ENCODE measurements at regions not wholly inside any gene's neighbourhood (a gene's known extent, or its start where the extent isn't known, plus 50 kb on each side); places are given as distances from the start of the nearest gene placed in this dataset.
A peak's percentile ranks its signal among the peaks of the same experiment; 100 is the strongest.

DNA sequence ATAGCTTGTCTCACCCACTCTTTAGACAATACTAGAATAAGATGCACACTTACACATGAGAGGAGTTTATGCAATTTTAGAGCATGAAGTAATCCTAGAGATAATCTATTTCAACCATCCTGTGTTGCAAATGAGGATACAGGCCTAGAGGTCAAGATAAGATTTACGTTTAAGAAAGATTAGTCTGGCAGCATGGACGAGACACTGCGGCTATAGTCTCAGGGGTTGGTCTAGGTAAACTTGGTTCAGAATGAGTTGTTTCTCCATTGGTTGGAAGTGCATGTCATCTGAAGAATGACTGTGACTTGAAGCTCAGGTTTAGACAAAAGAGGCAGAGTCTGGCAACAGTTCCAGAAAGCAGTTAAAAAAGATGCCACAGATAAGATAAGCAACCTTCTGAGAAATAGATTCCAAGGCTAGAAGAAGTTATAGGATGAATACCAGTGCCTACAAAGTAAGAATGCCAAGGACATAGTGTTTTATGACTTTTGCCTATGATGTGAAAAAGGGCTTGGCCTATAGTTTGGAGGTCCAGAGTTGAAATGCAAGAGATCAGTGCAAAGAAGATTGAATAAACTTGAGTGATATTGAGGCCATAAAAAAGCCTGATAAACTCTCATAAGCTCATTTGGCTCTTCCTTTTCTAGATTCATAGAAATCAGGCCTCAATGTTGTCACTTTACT is 631.0 kb downstream of the SQOR start:
- no peak for DNase-seq

- peak; percentile 48 for DNase-seq
Measured at GRCh38 chr15:46266661-46267060, 631.8 kb downstream of the SQOR start.

GRCh38 chr15:46270481-46271147 is 635.8 kb downstream of the SQOR start:
- no peak for DNase-seq

DNA sequence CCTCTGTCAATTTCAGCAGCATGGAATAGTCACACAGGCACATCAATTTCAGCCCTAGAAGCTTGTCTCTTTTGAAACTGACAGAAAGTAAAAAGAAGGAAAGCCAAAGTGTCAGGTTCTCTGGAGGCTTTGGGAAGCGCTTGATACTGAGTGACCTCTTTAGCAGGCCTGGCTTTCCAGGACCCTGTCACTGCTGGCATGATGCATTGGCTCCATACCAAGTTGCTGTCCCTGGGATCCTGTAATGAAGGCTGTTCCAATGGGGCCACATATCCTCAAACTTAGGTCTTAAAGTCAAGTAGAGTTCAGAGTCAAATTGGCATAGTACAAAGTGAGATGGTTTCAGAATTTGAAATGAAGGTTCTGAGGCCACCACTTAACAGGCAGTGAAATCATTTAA is 640.9 kb downstream of the SQOR start:
- no peak for DNase-seq

DNA sequence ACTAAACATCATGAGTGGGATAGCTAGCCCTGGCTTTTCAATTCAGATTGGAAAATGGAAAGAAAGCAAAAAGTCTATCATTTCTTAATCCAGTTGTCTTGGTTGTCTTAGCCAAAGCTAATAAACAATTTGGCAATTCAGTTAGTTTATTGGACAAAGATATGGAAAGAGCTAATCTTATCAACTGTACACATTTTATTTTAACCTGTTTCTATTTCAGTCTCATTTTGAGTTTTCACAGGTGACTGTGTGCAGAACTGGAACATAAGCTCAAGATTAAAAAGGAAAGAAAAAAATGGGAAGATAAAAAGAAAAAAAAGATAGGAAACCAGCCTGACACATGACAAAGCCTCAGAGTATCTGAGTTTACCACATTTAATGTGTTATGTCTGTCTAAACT is 642.6 kb downstream of the SQOR start:
- DNase-seq, result no peak

DNA sequence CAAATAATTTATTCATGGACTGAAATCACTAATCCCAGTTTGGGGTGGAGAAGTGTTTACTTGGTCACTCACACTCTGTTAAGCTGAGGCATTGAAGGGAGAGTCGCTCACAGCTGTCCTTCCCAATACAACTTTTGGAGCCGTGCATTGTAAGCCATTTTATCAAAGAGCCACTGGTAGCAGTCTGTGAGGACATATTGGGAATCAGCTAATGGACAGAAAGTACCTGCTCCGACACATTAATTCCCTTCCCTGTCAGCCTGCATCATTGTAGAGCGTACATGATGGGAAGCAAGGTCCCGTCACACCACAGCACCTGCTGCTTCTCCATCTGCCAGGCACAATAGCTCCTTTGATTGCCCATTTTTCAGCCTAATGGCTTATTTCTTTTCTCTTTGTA is 643.2 kb downstream of the SQOR start:
- DNase-seq, result peak; percentile 57

DNA sequence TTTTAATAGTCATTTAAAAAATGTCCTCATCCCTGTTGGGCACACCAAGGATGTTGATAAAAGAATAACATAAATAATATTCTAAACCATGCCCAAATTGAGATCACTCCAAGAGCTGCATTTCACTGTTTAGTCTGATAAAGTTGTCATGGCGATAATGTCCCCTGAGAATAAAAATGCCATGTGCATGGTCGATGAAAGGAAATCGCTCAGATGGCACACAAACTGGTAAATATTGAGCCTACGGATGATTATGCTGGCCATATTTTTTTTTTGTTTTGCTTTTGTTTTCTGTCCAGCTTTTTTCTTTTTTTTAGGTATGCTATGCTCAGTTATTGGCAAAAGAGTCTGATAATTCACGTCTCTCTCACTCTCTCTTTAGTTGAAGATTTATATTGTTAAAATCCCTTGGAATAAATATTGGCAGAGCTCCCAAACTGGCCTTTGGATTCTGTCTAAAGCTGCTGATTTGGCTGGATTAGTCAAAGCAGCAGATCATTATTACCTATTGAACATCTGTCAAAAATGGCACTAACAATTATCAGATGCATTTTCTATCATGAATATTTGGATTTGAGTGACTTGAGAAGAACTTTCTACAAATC is 643.8 kb downstream of the SQOR start:
- DNase-seq, result peak; percentile 68

GRCh38 chr15:46280762-46281542 is 646.1 kb downstream of the SQOR start:
- DNase-seq, result peak; percentile 54

GRCh38 chr15:46293550-46293949 is 658.7 kb downstream of the SQOR start:
- DNase-seq, result no peak

DNA sequence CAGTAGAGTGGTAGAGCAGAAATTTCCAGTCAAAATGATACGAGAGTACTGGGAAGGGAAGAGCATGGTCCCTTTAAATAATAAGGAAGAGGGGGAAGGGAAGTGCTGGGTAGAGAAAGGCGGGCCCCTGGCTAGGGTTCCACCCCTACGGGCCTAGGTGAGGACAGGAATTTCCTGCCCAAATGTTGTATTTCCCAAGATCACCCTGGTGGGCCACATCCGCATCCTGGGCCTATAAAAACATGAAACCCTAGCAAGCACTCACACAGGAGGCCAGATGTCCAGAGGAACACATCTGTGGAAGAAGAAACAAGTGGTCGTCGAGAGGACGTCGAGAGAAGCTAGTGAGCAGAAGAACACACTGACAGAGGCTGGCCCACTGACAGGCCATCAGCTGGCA is 661.2 kb downstream of the SQOR start:
- DNase-seq, result no peak

DNA sequence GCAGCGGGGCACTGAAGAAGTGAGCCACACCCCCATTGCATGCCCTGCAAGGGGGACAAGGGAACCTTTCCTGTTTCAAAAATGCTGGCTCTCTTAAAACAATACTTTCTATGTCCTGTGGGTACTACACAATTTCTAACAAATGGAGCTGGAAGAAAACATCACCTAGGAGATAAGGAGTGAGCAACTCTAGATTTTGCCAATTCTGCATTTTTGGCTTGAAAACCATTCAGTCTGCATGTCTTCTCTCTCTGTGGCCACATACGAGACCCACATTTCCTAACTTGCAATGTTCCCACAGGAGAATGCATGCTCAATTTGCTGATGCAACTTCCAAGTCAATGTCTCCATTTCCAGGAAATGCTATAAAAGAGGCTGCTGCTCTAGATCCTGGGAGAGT is 662.0 kb downstream of the SQOR start:
- DNase-seq, result no peak

- DNase-seq, result no peak
Measured at GRCh38 chr15:46297766-46298165, 662.9 kb downstream of the SQOR start.

- DNase-seq, result no peak
Measured at GRCh38 chr15:46300716-46301115, 665.9 kb downstream of the SQOR start.

- peak; percentile 65 for DNase-seq
Measured at GRCh38 chr15:46301291-46301690, 666.5 kb downstream of the SQOR start.

- no peak for DNase-seq
Measured at GRCh38 chr15:46301826-46302225, 667.0 kb downstream of the SQOR start.

GRCh38 chr15:46304321-46304720 is 669.5 kb downstream of the SQOR start:
- DNase-seq, result no peak

- no peak for DNase-seq
Measured at GRCh38 chr15:46307746-46308145, 672.9 kb downstream of the SQOR start.

GRCh38 chr15:46309914-46310313 is 675.1 kb downstream of the SQOR start:
- DNase-seq, result no peak

DNA sequence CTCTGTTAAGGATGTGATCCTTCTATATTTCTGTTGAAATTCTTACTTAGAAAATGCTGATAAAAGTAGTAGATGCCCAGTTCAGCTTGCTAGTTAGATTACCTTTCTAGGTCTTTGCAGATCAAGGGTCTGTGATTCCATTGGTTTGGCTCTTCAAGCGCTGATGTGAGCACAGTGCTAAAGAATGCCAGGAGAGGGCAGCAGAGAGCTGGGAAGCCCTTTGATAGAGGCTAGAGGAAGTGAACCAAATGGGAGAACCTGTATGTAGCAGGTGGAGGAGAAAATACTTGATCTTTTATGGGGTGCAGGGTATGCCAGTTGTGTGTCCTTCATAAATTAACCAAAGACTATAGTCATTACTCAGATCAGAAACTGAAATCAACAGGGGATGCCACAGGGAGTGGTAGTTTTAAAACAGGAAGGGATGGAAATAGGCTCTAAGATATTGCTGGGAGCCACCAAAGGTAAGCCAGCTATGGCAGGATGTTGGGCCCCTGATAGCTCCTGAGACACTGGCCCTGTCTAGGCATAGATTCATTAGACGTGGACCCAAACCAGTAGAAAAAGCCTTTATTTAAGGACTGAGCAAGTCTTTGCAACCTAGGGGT is 677.4 kb downstream of the SQOR start:
- DNase-seq, result peak; percentile 81

DNA sequence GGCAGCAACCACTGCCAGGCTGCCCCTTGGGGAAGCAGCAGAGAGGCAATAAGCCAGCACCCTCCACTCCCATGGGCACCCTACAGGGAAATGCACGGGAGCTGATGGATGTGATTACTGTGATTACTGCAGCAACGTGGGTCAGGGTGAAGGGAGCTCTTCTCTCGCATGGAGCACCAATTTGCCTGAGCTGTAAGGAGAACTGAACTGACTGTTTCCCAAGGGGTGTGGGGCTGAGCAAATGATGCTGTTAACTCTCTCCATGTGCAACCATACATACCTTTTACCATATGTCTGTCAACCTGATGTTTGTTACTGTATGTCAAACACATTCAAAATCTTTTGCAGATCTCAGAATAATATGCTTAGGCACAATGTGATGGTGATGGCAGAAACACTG is 680.6 kb downstream of the SQOR start:
- peak; percentile 45 for DNase-seq

DNA sequence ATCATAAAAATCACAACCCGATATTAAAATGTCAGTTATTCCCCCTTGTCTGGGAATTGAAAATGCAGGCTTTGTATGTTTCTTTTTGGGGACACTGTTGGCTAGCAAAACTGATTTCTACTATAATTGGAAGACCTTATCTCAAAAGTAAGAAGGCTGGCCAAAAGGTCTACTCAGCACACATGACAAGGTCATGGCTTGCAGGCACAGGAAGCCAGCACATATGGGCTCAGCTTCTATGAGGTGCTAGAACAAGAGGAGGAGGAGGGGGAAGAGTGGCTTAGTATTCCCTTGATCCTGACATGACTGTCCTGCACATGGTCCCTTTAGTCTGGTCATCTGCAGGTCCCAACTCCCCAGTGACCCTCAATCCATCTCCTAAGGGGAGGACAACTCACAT is 681.2 kb downstream of the SQOR start:
- no peak for DNase-seq

- no peak for DNase-seq
Measured at GRCh38 chr15:46317029-46317428, 682.2 kb downstream of the SQOR start.

DNA sequence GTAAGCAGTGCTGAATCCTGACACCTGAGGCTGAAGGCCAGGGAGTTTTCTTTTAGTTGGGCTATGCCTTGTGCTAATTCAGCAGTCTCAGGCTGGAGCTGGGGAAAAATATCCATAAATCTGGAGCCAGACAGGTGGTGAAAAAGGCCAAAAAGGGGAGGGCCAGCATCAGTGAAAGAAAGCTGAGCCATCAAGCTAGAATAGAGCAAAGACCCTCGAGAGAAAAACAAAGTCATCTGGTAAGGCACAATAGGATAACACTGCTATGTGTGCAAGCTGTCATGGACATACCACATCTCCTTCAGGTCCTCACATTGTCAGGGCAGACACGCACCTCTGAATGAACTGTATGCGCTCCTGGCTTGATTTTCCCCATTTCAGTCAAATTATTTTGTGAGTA is 687.9 kb downstream of the SQOR start:
- no peak for DNase-seq
